ENCODE measurements at regions not wholly inside any gene's neighbourhood (a gene's known extent, or its start where the extent isn't known, plus 50 kb on each side); places are given as distances from the start of the nearest gene placed in this dataset.
"Not testable (repeated sequence)": the region's sequence is repeated elsewhere in the genome, so short reads cannot be mapped to it uniquely, and the experiment has no call there.

- DNase-seq (ENCODE audit: low read depth) = no peak
Observed at GRCh38 chrY:18912846-18913245, 139.3 kb upstream of the HSFY2 start.

DNA sequence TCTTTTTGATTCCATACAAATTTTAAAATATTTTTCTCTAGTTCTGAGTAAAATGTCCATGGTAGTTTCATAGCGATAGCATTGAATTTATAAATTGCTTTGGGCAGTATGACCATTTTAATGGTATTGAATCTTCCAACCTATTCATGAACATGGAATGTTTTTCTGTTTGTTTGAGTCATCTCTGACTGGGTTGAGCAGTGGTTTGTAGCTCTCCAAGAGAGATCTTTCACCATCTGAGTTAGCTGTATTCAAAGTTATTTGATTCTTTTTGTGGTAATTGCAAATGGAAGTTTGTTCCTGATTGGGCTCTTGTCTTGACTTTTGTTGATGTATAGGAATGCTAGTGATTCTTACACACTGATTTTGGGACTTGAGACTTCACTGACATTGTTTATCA is 136.3 kb upstream of the HSFY2 start:
- peak; percentile 36 for DNase-seq (ENCODE audit: low read depth)

GRCh38 chrY:18906198-18906597 is 132.7 kb upstream of the HSFY2 start:
- peak; percentile 34 for DNase-seq (ENCODE audit: low read depth)

DNA sequence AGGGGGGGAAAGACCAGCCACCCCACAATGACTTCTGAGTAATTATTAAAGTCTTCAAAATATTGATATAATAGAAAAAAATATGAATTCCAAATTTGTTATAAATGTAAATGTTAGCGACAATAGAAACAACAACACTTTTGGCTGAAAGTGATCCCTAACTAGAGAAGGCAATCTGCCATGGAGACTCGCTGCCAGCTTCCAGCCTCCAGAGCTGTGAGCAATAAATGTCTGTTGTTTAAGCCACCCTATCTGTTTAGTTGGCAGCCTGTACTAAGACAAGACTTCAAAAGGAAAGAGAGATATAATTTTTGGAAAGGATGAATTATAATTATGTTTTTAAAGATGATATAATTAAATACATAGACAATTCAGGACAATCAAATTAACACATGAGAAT is 130.8 kb upstream of the HSFY2 start:
- no peak for DNase-seq (ENCODE audit: low read depth)

DNA sequence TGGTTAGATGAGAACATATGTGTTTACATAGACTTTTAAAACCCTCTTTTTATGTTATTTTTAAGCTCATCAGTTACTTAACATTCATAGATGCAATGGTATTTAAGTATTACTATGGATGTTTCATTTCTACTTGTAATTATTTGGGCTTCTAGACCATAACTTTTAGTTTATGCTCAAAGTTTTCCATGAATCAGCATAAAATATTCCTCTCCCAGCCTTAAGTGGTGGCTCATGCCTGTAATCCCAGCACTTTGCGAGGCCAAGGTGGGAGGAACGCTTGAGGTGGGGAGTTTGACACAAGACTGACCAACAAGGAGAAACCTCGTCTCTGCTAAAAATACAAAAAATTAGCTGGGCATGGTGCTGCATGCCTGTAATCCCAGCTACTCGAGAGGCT is 118.5 kb upstream of the HSFY2 start:
- DNase-seq (ENCODE audit: low read depth) = no peak

- DNase-seq (ENCODE audit: low read depth) = no peak
Observed at GRCh38 chrY:18889548-18889947, 116.0 kb upstream of the HSFY2 start.

GRCh38 chrY:18884748-18885147 is 111.2 kb upstream of the HSFY2 start:
- DNase-seq (ENCODE audit: low read depth) = peak; percentile 3

- DNase-seq (ENCODE audit: low read depth) = not testable (repeated sequence)
Observed at GRCh38 chrY:18869145-18869544, 95.6 kb upstream of the HSFY2 start.

DNA sequence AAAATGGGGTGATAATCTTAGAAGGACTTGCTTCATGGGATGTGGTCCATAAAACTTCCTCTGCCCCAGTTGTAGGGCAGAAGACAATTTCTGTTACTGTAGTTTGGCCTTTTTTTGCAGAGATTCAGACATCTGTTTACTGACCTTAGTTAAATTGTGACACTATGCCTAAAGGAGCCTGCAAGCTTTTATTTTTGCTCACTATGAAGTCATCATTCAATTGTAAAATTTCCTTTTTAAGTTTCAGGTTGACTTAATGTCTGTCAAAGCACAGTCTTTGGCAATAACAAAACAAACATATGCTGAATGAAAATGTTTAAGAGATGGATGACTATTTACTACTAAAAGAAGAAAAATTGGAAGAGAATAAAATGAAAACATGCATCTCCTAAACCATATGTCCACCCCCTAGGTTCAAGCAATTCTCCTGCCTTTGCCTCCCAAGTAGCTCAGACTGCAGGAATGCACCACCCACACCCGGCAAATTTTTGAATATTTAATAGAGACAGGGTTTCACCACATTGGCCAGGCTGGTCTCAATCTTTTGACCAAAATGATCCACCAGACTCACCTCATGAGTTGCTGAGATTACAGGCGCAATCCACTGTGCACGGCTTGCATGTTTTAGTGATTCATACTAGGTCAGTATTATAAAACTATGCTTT is 93.5 kb upstream of the HSFY2 start:
- DNase-seq (ENCODE audit: low read depth) = not testable (repeated sequence)

DNA sequence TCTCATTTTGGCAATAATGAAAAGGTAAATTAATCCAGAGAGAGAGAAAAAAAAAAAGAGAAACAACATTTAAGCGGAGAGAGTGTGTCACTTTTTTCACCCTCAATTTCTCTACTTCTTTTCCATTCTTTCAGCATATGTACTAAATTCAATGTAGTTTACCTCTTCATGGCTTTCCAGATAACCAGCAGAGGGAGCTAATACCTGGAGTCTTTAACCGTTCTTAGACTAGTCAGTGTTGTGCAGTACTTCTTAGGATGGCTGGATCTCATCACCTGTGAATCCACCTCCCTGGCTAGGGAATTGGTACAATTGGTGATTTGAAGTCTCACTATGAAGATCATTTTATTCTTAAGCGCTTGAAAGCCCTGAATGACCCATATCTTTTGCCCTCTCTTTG is 87.3 kb upstream of the HSFY2 start:
- DNase-seq (ENCODE audit: low read depth) = not testable (repeated sequence)

- DNase-seq (ENCODE audit: low read depth) = not testable (repeated sequence)
Observed at GRCh38 chrY:18858484-18859191, 85.1 kb upstream of the HSFY2 start.

- not testable (repeated sequence) for DNase-seq (ENCODE audit: low read depth)
Observed at GRCh38 chrY:18855184-18855583, 81.6 kb upstream of the HSFY2 start.

DNA sequence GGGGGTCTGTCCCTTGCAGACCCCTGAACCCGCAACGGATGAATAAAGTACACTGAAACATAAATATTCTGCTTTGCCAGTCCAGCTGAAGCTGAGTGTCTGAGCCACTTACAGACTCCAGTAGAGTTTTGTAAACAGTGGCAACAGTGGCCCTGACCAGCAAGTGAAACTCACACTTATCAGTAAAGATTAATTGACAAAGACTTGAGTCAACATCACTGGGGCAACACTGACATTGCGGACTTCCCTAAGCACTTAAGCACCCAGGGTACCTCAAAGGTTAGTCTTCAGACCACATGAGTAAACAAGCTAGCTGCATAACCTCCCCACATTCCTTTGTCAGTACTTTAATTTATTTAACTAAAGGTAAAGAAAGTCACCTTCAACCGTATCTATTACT is 79.8 kb upstream of the HSFY2 start:
- DNase-seq (ENCODE audit: low read depth) = not testable (repeated sequence)

DNA sequence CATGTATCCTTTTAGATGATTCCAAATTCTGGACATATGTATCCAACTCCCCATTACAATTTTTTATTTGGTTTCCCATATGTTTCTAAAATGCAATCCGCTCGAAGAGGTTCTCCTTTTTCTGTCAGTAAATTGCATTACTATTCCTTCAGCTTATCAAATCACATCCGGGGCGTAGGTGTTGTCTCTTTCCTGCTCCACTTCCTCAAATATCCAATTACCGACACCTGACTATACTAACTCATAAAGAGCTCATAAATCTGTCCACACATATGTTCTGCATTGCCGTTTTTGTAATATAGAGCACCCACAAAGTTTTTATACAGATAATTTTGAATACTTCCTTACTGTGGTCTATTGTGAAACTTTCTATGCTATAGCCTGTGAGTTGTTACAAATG is 63.1 kb upstream of the HSFY2 start:
- DNase-seq (ENCODE audit: low read depth) = not testable (repeated sequence)
